NCI-H1092 (cell line): ENCODE measurements at regions not wholly inside any gene's neighbourhood (a gene's known extent, or its start where the extent isn't known, plus 50 kb on each side); places are given as distances from the start of the nearest gene placed in this dataset.

Experiments used
- DNase-seq: peaks from one replicate; lab custom pipeline; 2025; lab: John Stamatoyannopoulos, UW

- no peak for DNase-seq
These were observed 142.8 kb downstream of the CD8B2 start for GRCh38 chr2:106629981-106630380.

- no peak for DNase-seq
These were observed 144.1 kb downstream of the CD8B2 start for GRCh38 chr2:106631281-106631680.

- no peak for DNase-seq
These were observed 150.9 kb downstream of the CD8B2 start for GRCh38 chr2:106638043-106638442.

- no peak for DNase-seq
These were observed 151.4 kb downstream of the CD8B2 start for GRCh38 chr2:106638580-106638979.

GRCh38 chr2:106642679-106643078, 155.5 kb downstream of the CD8B2 start:
- no peak for DNase-seq

- DNase-seq: no peak
These were observed 157.5 kb downstream of the CD8B2 start for GRCh38 chr2:106644623-106645022.

GRCh38 chr2:106646605-106647004, 159.4 kb downstream of the CD8B2 start:
- DNase-seq: no peak

- no peak for DNase-seq
These were observed 162.1 kb downstream of the CD8B2 start for GRCh38 chr2:106649306-106649705.

- no peak for DNase-seq
These were observed 166.3 kb downstream of the CD8B2 start for GRCh38 chr2:106653465-106653864.

- DNase-seq: no peak
These were observed 171.5 kb downstream of the CD8B2 start for GRCh38 chr2:106658616-106659015.

GRCh38 chr2:106664669-106665068, 177.5 kb downstream of the CD8B2 start:
- DNase-seq: no peak

- DNase-seq: no peak
These were observed 180.4 kb downstream of the CD8B2 start for GRCh38 chr2:106667478-106668070.

GRCh38 chr2:106685180-106685897, 198.2 kb downstream of the CD8B2 start:
- no peak for DNase-seq

GRCh38 chr2:106686814-106687213, 199.2 kb downstream of the ST6GAL2 start:
- no peak for DNase-seq

- no peak for DNase-seq
These were observed 190.9 kb downstream of the ST6GAL2 start for GRCh38 chr2:106694964-106695470.

- no peak for DNase-seq
These were observed 190.0 kb downstream of the ST6GAL2 start for GRCh38 chr2:106695919-106696318.

- DNase-seq: no peak
These were observed 185.4 kb downstream of the ST6GAL2 start for GRCh38 chr2:106700616-106701015.

GRCh38 chr2:106701203-106702022, 184.6 kb downstream of the ST6GAL2 start:
- no peak for DNase-seq

GRCh38 chr2:106703161-106703560, 182.8 kb downstream of the ST6GAL2 start:
- no peak for DNase-seq

GRCh38 chr2:106704798-106705197, 181.2 kb downstream of the ST6GAL2 start:
- no peak for DNase-seq

- no peak for DNase-seq
These were observed 180.1 kb downstream of the ST6GAL2 start for GRCh38 chr2:106705877-106706276.

- no peak for DNase-seq
These were observed 179.7 kb downstream of the ST6GAL2 start for GRCh38 chr2:106706283-106706682.

GRCh38 chr2:106708209-106708608, 177.8 kb downstream of the ST6GAL2 start:
- no peak for DNase-seq
